ENCODE measurements at regions not wholly inside any gene's neighbourhood (a gene's known extent, or its start where the extent isn't known, plus 50 kb on each side); places are given as distances from the start of the nearest gene placed in this dataset.

GRCh38 chr14:98374136-98374535 lies 897.9 kb downstream of the BCL11B start:
- Histone ChIP-seq H3K27ac (no peak overlapping the region), H3K4me3 (no peak overlapping the region), H3K36me3 (no peaks in the 10 kb centered on the region), H3K9me3 (no peaks in the 10 kb centered on the region), H3K27me3 (no peaks in the 10 kb centered on the region), H3K4me1 (no peaks in the 10 kb centered on the region)
- intact Hi-C loops (cut with DNase I; ENCODE audit: low total_unique reads), result no loop called here
- TF ChIP-seq CTCF (IDR thresholded peaks at IDR 0.05), result no peak
- no peak for DNase-seq

- no peaks in the 10 kb centered on the region for H3K27me3 ChIP-seq
- H3K36me3 ChIP-seq, result no peaks in the 10 kb centered on the region
- DNase-seq, result no peak
- no peaks in the 10 kb centered on the region for H3K9me3 ChIP-seq
- H3K4me3 ChIP-seq, result no peak overlapping the region
- TF ChIP-seq CTCF (IDR thresholded peaks at IDR 0.05), result no peak
- intact Hi-C loops (cut with DNase I; ENCODE audit: low total_unique reads), result no loop called here
- H3K4me1 ChIP-seq, result no peaks in the 10 kb centered on the region
- no peak overlapping the region for H3K27ac ChIP-seq
These were observed 896.4 kb downstream of the BCL11B start for GRCh38 chr14:98375566-98375965.

- H3K4me3 ChIP-seq, result no peak overlapping the region
- no peak for TF ChIP-seq CTCF (IDR thresholded peaks at IDR 0.05)
- intact Hi-C loops (cut with DNase I; ENCODE audit: low total_unique reads), result no loop called here
- no peak for DNase-seq
- no peaks in the 10 kb centered on the region for H3K36me3 ChIP-seq
- H3K9me3 ChIP-seq, result no peaks in the 10 kb centered on the region
- H3K27me3 ChIP-seq, result no peaks in the 10 kb centered on the region
- no peaks in the 10 kb centered on the region for H3K4me1 ChIP-seq
- H3K27ac ChIP-seq, result no peak overlapping the region
These were observed 892.2 kb downstream of the BCL11B start for GRCh38 chr14:98379830-98380229.

GRCh38 chr14:98382662-98383061 lies 889.3 kb downstream of the BCL11B start:
- no peak for TF ChIP-seq CTCF (IDR thresholded peaks at IDR 0.05)
- DNase-seq, result no peak
- Histone ChIP-seq H3K27me3 (no peaks in the 10 kb centered on the region), H3K4me1 (no peaks in the 10 kb centered on the region), H3K9me3 (no peaks in the 10 kb centered on the region), H3K36me3 (no peaks in the 10 kb centered on the region), H3K4me3 (no peak overlapping the region), H3K27ac (no peak overlapping the region)
- intact Hi-C loops (cut with DNase I; ENCODE audit: low total_unique reads), result no loop called here

- DNase-seq, result no peak
- no peak overlapping the region for H3K4me3 ChIP-seq
- intact Hi-C loops (cut with DNase I; ENCODE audit: low total_unique reads), result no loop called here
- no peak for TF ChIP-seq CTCF (IDR thresholded peaks at IDR 0.05)
- H3K9me3 ChIP-seq, result no peaks in the 10 kb centered on the region
- no peaks in the 10 kb centered on the region for H3K4me1 ChIP-seq
- no peaks in the 10 kb centered on the region for H3K27me3 ChIP-seq
- H3K36me3 ChIP-seq, result no peaks in the 10 kb centered on the region
- H3K27ac ChIP-seq, result no peak overlapping the region
These were observed 886.1 kb downstream of the BCL11B start for GRCh38 chr14:98385851-98386250.

GRCh38 chr14:98391061-98391460 lies 880.9 kb downstream of the BCL11B start:
- no peak for DNase-seq
- Histone ChIP-seq H3K4me3 (no peak overlapping the region), H3K27me3 (no peaks in the 10 kb centered on the region), H3K36me3 (no peaks in the 10 kb centered on the region), H3K4me1 (no peaks in the 10 kb centered on the region), H3K9me3 (no peaks in the 10 kb centered on the region), H3K27ac (no peak overlapping the region)
- TF ChIP-seq CTCF (IDR thresholded peaks at IDR 0.05), result no peak
- intact Hi-C loops (cut with DNase I; ENCODE audit: low total_unique reads), result no loop called here
